Fibroblast of pulmonary artery (primary cell): ENCODE measurements at regions not wholly inside any gene's neighbourhood (a gene's known extent, or its start where the extent isn't known, plus 50 kb on each side); places are given as distances from the start of the nearest gene placed in this dataset.

Experiments used
- DNase-seq: peaks from one replicate; pipeline ENCODE4 v3.0.0-alpha.2; 2010; ENCODE audit warnings: low read depth
- H3K4me3 ChIP-seq: replicated peaks from 2 replicates; pipeline ENCODE4 v1.5.1; 2011; ENCODE audit warnings: low read depth, mild to moderate bottlenecking, control low read depth, low read length, moderate library complexity
- CTCF ChIP-seq: IDR thresholded peaks from 2 replicates; pipeline ENCODE4 v1.5.1; 2011; ENCODE audit warnings: mild to moderate bottlenecking, control low read depth, low read length, inconsistent platforms; ENCODE audit errors: missing control alignments

DNA sequence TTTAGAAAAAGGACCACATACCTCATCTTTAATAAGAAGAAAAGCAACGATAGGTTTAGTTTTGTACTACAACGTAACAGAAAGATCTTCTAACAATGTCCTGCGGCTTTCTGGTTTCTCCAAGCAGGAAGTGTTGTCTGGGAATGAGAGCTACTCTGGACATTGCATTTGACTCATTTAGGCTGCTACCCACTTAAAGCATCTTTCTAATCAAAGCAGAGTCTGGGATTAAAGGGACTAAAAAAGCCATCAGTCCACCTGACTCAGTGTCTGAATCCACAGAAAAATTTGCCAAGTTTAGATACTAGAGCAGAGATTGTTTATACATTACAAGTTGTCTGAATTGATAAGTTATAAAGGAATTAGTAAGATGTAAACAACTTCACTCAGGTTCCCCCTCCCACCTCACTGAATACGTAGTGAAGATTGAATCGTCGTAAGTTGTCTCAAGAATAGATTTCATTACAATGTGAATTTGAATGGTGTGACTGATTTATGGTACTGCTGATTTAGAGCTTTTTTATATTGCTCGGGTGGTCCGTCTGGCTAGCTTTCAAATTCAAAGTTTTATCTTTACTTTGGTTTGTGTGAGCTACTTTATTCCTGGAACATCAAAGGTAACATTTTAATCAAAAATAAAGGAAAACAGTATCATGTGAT is 70.2 kb upstream of the SMIM21 start:
- H3K4me3 ChIP-seq, result no peak overlapping the region
- no peak for DNase-seq
- TF ChIP-seq CTCF, result no peak

- TF ChIP-seq CTCF, result no peak
- no peak for DNase-seq
These were observed 68.6 kb upstream of the SMIM21 start for GRCh38 chr18:75496151-75496550.

DNA sequence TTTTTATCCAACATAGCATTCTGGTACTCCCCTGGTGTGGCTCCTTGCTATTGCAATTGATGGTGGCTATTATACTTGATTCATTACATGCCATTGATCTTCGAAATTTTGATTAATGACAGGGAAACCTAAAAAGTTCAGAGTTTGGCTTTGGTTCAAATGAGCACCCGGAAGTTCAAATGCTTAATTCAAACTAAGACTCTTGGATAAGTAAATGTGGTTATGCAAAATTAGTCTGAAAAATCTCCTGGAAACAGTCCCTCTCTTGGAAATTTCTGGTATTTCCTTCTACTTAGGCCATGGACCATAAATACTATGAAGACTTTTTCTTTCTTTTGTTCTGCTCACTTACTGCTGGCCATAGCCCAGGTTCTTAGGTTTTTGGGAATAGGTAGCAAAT is 65.3 kb upstream of the SMIM21 start:
- no peak for DNase-seq
- no peak overlapping the region for H3K4me3 ChIP-seq
- TF ChIP-seq CTCF, result no peak

More at GRCh38 chr18:75496151-75496550, 68.6 kb upstream of the SMIM21 start:
- no peak overlapping the region for H3K4me3 ChIP-seq

DNA sequence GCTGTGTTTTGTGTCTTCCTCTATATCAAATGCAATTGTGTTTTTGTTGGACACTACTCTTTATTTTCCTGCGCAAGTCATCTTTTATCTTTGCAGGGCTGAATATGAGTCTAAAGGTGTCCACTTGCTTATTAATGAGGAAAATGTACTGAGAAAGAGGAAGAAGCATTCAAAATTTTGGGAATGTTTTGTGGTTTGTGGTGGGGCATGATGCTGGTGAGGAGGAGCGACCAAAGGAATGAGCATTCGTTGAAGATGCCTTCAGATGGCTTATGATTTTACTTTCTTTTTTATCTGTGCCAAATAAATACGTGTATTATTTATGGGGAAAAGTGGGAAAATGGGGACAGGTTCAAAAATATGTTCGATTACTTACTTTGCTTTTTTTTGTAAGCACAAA is 63.9 kb upstream of the SMIM21 start:
- no peak for DNase-seq
- TF ChIP-seq CTCF, result no peak
- no peak overlapping the region for H3K4me3 ChIP-seq

- TF ChIP-seq CTCF, result no peak
- no peak overlapping the region for H3K4me3 ChIP-seq
- DNase-seq, result peak; percentile 94
These were observed 62.1 kb upstream of the SMIM21 start for GRCh38 chr18:75489493-75490190.

DNA sequence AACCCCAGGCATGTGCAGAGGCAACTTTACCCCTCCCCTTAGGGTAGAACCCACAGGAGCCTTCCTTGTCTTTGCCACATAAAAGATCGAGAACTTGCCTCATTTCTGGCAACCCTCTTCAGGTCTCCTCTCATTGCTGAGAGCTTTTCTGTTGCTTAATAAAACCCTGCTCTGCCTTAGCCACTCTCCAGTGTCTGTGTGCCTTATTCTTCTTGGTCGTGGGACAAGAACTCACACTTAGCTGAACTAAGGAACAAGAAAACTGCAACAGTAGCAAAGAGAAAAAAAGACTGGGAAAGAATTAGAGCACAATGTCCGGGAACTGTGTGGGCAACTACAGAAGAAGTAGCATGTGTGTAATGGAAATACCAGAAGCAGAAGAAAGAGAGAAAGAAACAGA is 56.2 kb upstream of the SMIM21 start:
- DNase-seq, result no peak
- no peak for TF ChIP-seq CTCF
- H3K4me3 ChIP-seq, result no peak overlapping the region

DNA sequence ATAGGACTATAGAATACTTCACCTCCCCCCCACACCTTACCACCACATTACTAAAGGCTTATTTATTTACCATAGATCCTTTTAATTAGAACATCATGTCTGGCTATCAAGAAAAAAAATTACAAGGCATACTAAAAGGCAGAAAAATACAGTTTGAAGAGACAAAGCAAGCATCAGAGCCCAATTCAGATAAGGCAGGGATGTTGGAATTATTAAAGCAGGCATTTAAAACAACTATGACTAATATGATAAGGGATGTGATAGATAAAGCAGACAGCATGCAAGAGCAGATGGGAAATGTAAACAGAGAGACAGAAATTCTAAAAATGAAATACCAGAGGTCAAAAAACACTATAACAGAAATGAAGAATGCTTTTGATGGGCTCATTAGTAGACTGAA is 55.4 kb upstream of the SMIM21 start:
- no peak for TF ChIP-seq CTCF
- no peak overlapping the region for H3K4me3 ChIP-seq
- no peak for DNase-seq
